Neural crest cell (in vitro differentiated cells): ENCODE measurements at regions not wholly inside any gene's neighbourhood (a gene's known extent, or its start where the extent isn't known, plus 50 kb on each side); places are given as distances from the start of the nearest gene placed in this dataset.
A peak's percentile ranks its signal among the peaks of the same experiment; 100 is the strongest.

ENCODE experiments used
- DNase-seq: peaks from one replicate; pipeline ENCODE4 v3.0.0; 2021; ENCODE audit warnings: low read depth, mixed read lengths, low spot score
- H3K27ac Mint-ChIP-seq: one replicate; pipeline ENCODE4 v1.8.0; 2021; ENCODE audit warnings: mild to moderate bottlenecking, mixed read lengths; ENCODE audit not compliant: unreplicated experiment
- H3K27me3 Mint-ChIP-seq: 2 replicates; pipeline ENCODE4 v1.8.0; 2021; ENCODE audit warnings: low read depth, mild to moderate bottlenecking, mixed read lengths
- H3K36me3 Mint-ChIP-seq: 2 replicates; pipeline ENCODE4 v1.8.0; 2021; ENCODE audit warnings: low read depth, mild to moderate bottlenecking, mixed read lengths
- H3K4me1 Mint-ChIP-seq: 2 replicates; pipeline ENCODE4 v1.8.0; 2021; ENCODE audit warnings: mixed read lengths
- H3K4me3 Mint-ChIP-seq: one replicate; pipeline ENCODE4 v1.8.0; 2021; ENCODE audit warnings: mild to moderate bottlenecking, mixed read lengths
- H3K9me3 Mint-ChIP-seq: 2 replicates; pipeline ENCODE4 v1.8.0; 2021; ENCODE audit warnings: mixed read lengths
- CTCF ChIP-seq: fragments of 200-600 bp; sonication (generic); conservative IDR thresholded peaks from 2 replicates; pipeline ENCODE4 v1.5.0; 2021; ENCODE audit warnings: antibody characterized with exemption, mild to moderate bottlenecking

GRCh38 chr13:50078231-50078894 lies 63.1 kb downstream of the KCNRG start:
- H3K27me3 Mint-ChIP-seq, result no peaks in the 10 kb centered on the region
- TF ChIP-seq CTCF, result no peak
- H3K36me3 Mint-ChIP-seq, result peaks cover 3% of the 10 kb centered on the region
- no peak overlapping the region for H3K27ac Mint-ChIP-seq
- DNase-seq, result no peak
- H3K4me1 Mint-ChIP-seq, result peaks cover 45% of the 10 kb centered on the region
- no peaks in the 10 kb centered on the region for H3K9me3 Mint-ChIP-seq
- peak overlapping the region; percentile 100 for H3K4me3 Mint-ChIP-seq

- H3K36me3 Mint-ChIP-seq, result peaks cover 3% of the 10 kb centered on the region
- H3K9me3 Mint-ChIP-seq, result no peaks in the 10 kb centered on the region
- peaks cover 50% of the 10 kb centered on the region for H3K4me1 Mint-ChIP-seq
- TF ChIP-seq CTCF, result no peak
- no peak for DNase-seq
- no peak overlapping the region for H3K27ac Mint-ChIP-seq
- peak overlapping the region; percentile 100 for H3K4me3 Mint-ChIP-seq
- no peaks in the 10 kb centered on the region for H3K27me3 Mint-ChIP-seq
Measured at GRCh38 chr13:50078895-50079654, 63.8 kb downstream of the KCNRG start.

GRCh38 chr13:50079655-50080202 lies 64.5 kb downstream of the KCNRG start:
- Mint-ChIP-seq H3K36me3 (peaks cover 3% of the 10 kb centered on the region), H3K27ac (peak overlapping the region; percentile 99), H3K27me3 (no peaks in the 10 kb centered on the region), H3K4me1 (peaks cover 53% of the 10 kb centered on the region), H3K9me3 (no peaks in the 10 kb centered on the region), H3K4me3 (peak overlapping the region; percentile 100)
- DNase-seq, result no peak
- TF ChIP-seq CTCF, result no peak

- Mint-ChIP-seq H3K4me3 (peak overlapping the region; percentile 100), H3K9me3 (no peaks in the 10 kb centered on the region), H3K27ac (peak overlapping the region; percentile 99), H3K36me3 (peaks cover 3% of the 10 kb centered on the region), H3K4me1 (peaks cover 59% of the 10 kb centered on the region), H3K27me3 (no peaks in the 10 kb centered on the region)
- TF ChIP-seq CTCF, result no peak
- DNase-seq, result peak; percentile 12
Measured at GRCh38 chr13:50080203-50080910, 65.1 kb downstream of the KCNRG start.

GRCh38 chr13:50080911-50081678 lies 65.9 kb downstream of the KCNRG start:
- Mint-ChIP-seq H3K4me1 (peaks cover 56% of the 10 kb centered on the region), H3K27ac (peak overlapping the region; percentile 99), H3K9me3 (no peaks in the 10 kb centered on the region), H3K4me3 (peak overlapping the region; percentile 100), H3K27me3 (no peaks in the 10 kb centered on the region), H3K36me3 (peaks cover 3% of the 10 kb centered on the region)
- peak; percentile 53 for DNase-seq
- TF ChIP-seq CTCF, result no peak
